Stimulated activated effector memory CD8-positive, alpha-beta T cell treated with anti-CD3 and anti-CD28 coated beads, Interleukin-12 subunit alpha, Interleukin-12 subunit beta, amount 100 ng/mL, for 72 hours (primary cell): ENCODE measurements at regions not wholly inside any gene's neighbourhood (a gene's known extent, or its start where the extent isn't known, plus 50 kb on each side); places are given as distances from the start of the nearest gene placed in this dataset.

ENCODE experiments used
- ATAC-seq: fragments of 150-1000 bp; cut with Tn5 transposase; 2 replicates; pipeline ENCODE4 v1.10.0; 2021
- DNase-seq, 2 donors: peaks; one replicate each; pipeline ENCODE4 v3.0.0; 2021 to 2022; ENCODE audit warnings: low spot score in 2 of 2
- H3K27ac Mint-ChIP-seq: one replicate; pipeline ENCODE4 v1.8.0; 2022; ENCODE audit warnings: mild to moderate bottlenecking, mixed read lengths
- H3K36me3 Mint-ChIP-seq: one replicate; pipeline ENCODE4 v1.8.0; 2022; ENCODE audit warnings: mild to moderate bottlenecking, mixed read lengths
- H3K4me1 Mint-ChIP-seq: one replicate; pipeline ENCODE4 v1.8.0; 2022; ENCODE audit warnings: mixed read lengths
- H3K4me3 Mint-ChIP-seq: one replicate; pipeline ENCODE4 v1.8.0; 2022; ENCODE audit warnings: mild to moderate bottlenecking, mixed read lengths
- H3K9me3 Mint-ChIP-seq: one replicate; pipeline ENCODE4 v1.8.0; 2022; ENCODE audit warnings: mixed read lengths

DNA sequence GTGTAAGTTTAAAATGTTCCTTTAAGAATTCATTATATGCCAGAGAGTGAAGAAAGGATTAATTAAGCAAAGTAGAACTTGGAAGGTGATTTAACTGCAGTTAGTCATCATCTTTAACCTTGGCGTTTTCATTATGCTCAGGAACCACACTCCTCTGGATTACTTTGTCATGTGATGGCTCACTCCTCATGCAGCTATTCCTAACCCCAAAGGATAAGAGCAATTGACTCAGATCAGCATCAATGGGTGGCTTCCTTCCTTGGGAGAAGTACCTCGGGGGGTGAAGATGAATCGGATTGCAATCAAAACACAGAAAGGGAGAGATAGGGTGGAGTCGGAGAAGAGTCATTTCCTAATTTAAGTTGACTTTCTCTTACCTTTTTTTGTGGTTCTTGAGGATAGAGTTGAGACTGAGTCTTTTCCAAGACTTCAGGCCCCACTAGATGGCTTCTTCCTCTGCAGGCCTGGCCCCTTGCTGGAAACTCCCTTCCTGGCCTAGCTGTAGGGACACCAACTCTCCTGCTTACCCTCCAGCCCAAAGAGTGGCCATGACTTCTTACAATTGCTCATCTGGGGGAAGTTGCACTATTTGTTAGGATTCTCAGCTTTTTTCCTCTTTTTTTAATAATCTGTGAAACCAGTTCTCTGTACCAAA, 238.6 kb upstream of the DDHD1 start:
- Mint-ChIP-seq H3K36me3 (no peaks in the 10 kb centered on the region), H3K4me1 (no peaks in the 10 kb centered on the region), H3K27ac (no peak overlapping the region), H3K9me3 (peaks cover 11% of the 10 kb centered on the region), H3K4me3 (no peak overlapping the region)
- DNase-seq: no peak
- ATAC-seq: no peak

DNA sequence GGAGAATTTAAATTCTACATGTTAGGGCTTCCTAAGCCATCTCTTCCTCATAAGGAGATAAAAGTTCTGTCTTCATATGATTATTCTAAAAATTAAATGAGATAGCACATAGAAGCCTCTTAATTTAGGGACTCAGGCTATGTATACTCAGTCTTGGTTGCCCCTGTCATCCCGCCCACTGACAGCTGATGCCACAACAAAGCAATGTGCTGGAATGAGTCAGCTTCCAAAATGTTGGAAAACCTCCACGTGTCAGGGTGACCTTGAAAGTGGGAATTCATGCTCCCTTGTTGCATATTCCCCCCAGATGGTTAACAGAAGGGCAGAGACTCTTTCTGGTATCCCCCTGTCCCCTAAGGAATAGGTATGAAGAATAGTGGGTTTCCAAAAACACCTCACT, 238.0 kb upstream of the DDHD1 start:
- H3K9me3 Mint-ChIP-seq: peaks cover 8% of the 10 kb centered on the region
- ATAC-seq: no peak
- no peak overlapping the region for H3K27ac Mint-ChIP-seq
- H3K4me3 Mint-ChIP-seq: no peak overlapping the region
- H3K4me1 Mint-ChIP-seq: no peaks in the 10 kb centered on the region
- H3K36me3 Mint-ChIP-seq: no peaks in the 10 kb centered on the region
- no peak for DNase-seq

- no peak overlapping the region for H3K27ac Mint-ChIP-seq
- no peak overlapping the region for H3K4me3 Mint-ChIP-seq
- no peaks in the 10 kb centered on the region for H3K36me3 Mint-ChIP-seq
- peaks cover 6% of the 10 kb centered on the region for H3K9me3 Mint-ChIP-seq
- DNase-seq: no peak
- no peak for ATAC-seq
- H3K4me1 Mint-ChIP-seq: no peaks in the 10 kb centered on the region
Observed at GRCh38 chr14:53390008-53390407, 236.9 kb upstream of the DDHD1 start.

DNA sequence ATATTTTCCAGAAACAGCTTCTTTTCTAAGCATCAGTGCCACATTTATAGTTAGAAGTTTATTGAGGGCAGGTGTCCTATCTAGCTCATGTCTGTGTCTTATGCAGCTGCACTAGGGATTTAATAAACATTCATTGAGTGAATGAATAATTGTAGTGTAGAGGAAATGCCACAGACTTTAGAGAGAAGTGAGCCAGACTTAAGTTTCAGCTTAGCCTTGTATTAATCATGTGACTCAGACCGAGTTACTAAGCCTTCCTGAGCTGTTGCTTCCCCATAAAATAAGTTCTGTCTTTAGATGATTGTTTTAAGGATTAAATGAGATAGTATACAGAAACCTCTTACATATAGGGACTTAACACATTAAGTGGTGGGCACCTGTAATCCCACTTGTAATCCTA, 236.1 kb upstream of the DDHD1 start:
- H3K4me1 Mint-ChIP-seq: no peaks in the 10 kb centered on the region
- H3K4me3 Mint-ChIP-seq: no peak overlapping the region
- no peak overlapping the region for H3K27ac Mint-ChIP-seq
- DNase-seq: no peak
- ATAC-seq: no peak
- H3K9me3 Mint-ChIP-seq: peaks cover 2% of the 10 kb centered on the region
- no peaks in the 10 kb centered on the region for H3K36me3 Mint-ChIP-seq

DNA sequence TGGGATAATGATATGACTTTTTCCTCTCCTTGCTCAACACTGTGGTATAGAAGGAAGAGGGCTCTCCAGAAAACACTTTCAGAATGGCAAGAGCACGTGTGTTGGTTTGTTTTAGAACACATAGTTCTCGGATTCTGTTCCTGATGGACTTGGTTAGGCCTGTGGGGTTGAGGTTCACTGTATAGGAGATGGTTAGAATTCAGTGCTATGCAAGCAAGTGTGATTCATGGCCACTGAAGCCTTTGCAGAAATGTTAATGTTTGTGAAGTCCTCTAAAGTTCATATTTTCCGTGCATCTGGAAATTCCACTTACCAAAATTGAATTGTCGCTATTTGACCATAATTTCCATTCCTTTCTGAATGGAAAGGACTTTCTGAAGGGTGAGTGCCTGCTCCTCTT, 233.2 kb upstream of the DDHD1 start:
- H3K27ac Mint-ChIP-seq: no peak overlapping the region
- no peak overlapping the region for H3K4me3 Mint-ChIP-seq
- no peak for DNase-seq
- no peaks in the 10 kb centered on the region for H3K4me1 Mint-ChIP-seq
- H3K9me3 Mint-ChIP-seq: no peaks in the 10 kb centered on the region
- H3K36me3 Mint-ChIP-seq: no peaks in the 10 kb centered on the region
- no peak for ATAC-seq

- Mint-ChIP-seq H3K27ac (no peak overlapping the region), H3K4me1 (no peaks in the 10 kb centered on the region), H3K4me3 (no peak overlapping the region), H3K9me3 (no peaks in the 10 kb centered on the region), H3K36me3 (no peaks in the 10 kb centered on the region)
- no peak for DNase-seq
- ATAC-seq: no peak
Observed at GRCh38 chr14:53384536-53384935, 231.4 kb upstream of the DDHD1 start.

GRCh38 chr14:53384073-53384472, 230.9 kb upstream of the DDHD1 start:
- H3K36me3 Mint-ChIP-seq: no peaks in the 10 kb centered on the region
- H3K27ac Mint-ChIP-seq: no peak overlapping the region
- no peaks in the 10 kb centered on the region for H3K4me1 Mint-ChIP-seq
- no peaks in the 10 kb centered on the region for H3K9me3 Mint-ChIP-seq
- DNase-seq (no peak), ATAC-seq (no peak)
- H3K4me3 Mint-ChIP-seq: no peak overlapping the region

DNA sequence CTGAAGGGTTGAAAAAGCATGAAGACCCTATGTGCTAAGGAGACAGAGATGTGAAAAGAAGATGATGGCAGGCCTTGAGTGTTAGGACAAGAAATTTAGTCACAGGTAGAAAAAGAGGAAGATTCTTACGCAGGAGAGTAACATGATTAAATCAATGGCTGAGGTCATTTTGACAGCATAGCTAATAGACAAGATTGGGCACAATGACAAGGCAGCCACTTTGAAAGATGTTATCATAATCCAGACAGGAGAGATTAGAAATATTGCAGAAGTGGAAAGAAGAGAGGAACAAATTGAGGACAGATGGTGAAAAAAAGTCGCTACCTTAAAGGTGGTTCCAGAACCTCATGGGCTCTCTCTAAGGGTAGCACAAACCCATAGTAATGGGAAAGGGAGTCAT, 228.8 kb upstream of the DDHD1 start:
- DNase-seq (no peak), ATAC-seq (no peak)
- Mint-ChIP-seq H3K27ac (no peak overlapping the region), H3K4me3 (no peak overlapping the region), H3K4me1 (no peaks in the 10 kb centered on the region), H3K9me3 (no peaks in the 10 kb centered on the region), H3K36me3 (no peaks in the 10 kb centered on the region)

DNA sequence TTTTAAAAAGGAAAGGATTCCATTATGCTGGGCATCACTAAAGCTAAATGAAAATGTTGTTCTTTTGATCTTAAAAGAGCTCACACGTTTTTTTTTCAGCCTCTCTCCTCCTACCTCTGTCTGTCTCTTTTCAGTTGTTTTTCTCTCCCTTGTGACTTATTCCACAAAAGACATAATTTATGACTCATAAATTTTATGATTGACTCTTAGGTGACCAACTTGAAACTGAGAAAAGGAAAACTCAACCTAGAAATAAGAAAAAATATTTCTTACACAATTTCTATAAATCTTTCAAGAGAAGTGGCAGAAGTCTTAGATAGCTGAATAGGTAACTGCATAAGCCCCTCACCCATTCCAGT, 227.7 kb upstream of the DDHD1 start:
- no peaks in the 10 kb centered on the region for H3K4me1 Mint-ChIP-seq
- peak; percentile 63 for ATAC-seq
- no peak overlapping the region for H3K4me3 Mint-ChIP-seq
- H3K36me3 Mint-ChIP-seq: no peaks in the 10 kb centered on the region
- H3K9me3 Mint-ChIP-seq: no peaks in the 10 kb centered on the region
- H3K27ac Mint-ChIP-seq: no peak overlapping the region
- DNase-seq: no peak

- no peaks in the 10 kb centered on the region for H3K36me3 Mint-ChIP-seq
- H3K9me3 Mint-ChIP-seq: no peaks in the 10 kb centered on the region
- H3K4me1 Mint-ChIP-seq: no peaks in the 10 kb centered on the region
- peak; percentile 57 for ATAC-seq
- no peak overlapping the region for H3K4me3 Mint-ChIP-seq
- H3K27ac Mint-ChIP-seq: no peak overlapping the region
- DNase-seq: no peak
Observed at GRCh38 chr14:53380052-53380866, 227.1 kb upstream of the DDHD1 start.

DNA sequence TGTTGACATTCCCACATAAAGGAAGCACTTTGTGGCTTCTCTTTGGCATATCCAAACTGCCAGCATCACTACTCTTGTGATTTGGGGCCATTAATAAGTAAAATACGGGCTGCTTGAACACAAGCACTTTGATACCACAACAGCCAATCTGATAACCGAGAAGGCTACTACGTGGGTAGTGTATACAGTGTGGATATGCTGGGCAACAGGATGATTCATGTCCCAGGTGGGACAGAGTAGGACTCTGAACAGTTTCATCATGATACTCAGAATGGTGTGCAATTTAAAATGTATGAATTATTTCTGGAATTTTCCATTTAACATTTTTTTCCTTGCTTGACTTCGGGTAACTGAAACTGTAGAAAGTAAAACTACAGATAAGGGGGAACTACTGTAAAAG, 225.0 kb upstream of the DDHD1 start:
- Mint-ChIP-seq H3K36me3 (no peaks in the 10 kb centered on the region), H3K4me3 (no peak overlapping the region), H3K4me1 (no peaks in the 10 kb centered on the region), H3K9me3 (no peaks in the 10 kb centered on the region), H3K27ac (no peak overlapping the region)
- ATAC-seq: no peak
- DNase-seq: no peak

GRCh38 chr14:53376064-53376463, 222.9 kb upstream of the DDHD1 start:
- Mint-ChIP-seq H3K9me3 (no peaks in the 10 kb centered on the region), H3K4me1 (no peaks in the 10 kb centered on the region), H3K27ac (no peak overlapping the region), H3K4me3 (no peak overlapping the region), H3K36me3 (no peaks in the 10 kb centered on the region)
- ATAC-seq: no peak
- no peak for DNase-seq

DNA sequence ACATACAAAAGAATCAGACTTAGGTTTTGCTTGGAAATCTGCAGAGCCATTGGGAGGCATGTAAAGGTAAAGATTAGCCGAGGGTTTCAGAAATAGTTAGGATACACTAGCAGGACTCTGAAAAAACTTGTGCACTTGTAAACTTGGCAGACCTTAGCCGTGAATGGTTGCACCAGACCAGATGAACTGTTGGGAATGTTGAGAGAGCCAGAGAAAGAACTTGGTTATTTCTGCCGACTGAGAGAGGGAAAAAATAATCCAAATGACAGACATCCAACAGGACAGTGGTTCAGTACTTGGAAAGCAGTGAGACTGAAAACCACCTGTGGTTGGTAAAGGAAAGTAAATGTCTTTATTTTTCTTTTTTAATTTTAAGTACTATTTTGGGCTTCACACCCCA, 222.5 kb upstream of the DDHD1 start:
- H3K4me3 Mint-ChIP-seq: no peak overlapping the region
- H3K4me1 Mint-ChIP-seq: no peaks in the 10 kb centered on the region
- H3K36me3 Mint-ChIP-seq: no peaks in the 10 kb centered on the region
- DNase-seq (no peak), ATAC-seq (no peak)
- H3K27ac Mint-ChIP-seq: no peak overlapping the region
- peaks cover 2% of the 10 kb centered on the region for H3K9me3 Mint-ChIP-seq

DNA sequence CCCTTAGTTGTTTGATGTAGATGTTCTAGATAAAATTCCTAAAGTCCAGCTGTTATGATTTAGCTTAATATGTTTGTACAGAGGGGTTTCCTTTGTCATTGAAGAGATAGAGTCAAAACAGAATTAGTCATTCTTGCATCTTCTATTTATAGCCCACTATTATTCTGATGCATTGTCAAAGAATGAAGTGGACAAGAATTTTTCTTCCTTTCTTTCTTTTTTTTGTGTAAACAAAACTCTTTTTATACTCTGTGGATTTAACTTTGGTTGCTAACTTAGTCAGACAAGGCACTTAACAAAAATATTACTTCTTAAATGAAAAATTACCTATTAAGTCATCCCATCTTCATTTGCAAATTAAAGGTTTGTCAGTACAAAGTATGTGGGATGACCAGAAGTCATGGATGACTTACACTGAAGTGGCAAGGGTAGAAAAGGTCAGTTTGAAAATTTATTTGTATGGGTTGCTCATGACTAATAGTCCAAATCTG, 215.6 kb upstream of the DDHD1 start:
- DNase-seq: no peak
- peak; percentile 37 for ATAC-seq
- H3K36me3 Mint-ChIP-seq: no peaks in the 10 kb centered on the region
- H3K4me3 Mint-ChIP-seq: no peak overlapping the region
- H3K4me1 Mint-ChIP-seq: no peaks in the 10 kb centered on the region
- H3K27ac Mint-ChIP-seq: no peak overlapping the region
- peaks cover 6% of the 10 kb centered on the region for H3K9me3 Mint-ChIP-seq

- no peak for ATAC-seq
- Mint-ChIP-seq H3K4me3 (no peak overlapping the region), H3K36me3 (no peaks in the 10 kb centered on the region), H3K4me1 (no peaks in the 10 kb centered on the region), H3K27ac (no peak overlapping the region), H3K9me3 (peaks cover 6% of the 10 kb centered on the region)
- DNase-seq: no peak
Observed at GRCh38 chr14:53368066-53368465, 214.9 kb upstream of the DDHD1 start.

- ATAC-seq (no peak), DNase-seq (no peak)
- peaks cover 6% of the 10 kb centered on the region for H3K9me3 Mint-ChIP-seq
- H3K27ac Mint-ChIP-seq: no peak overlapping the region
- H3K36me3 Mint-ChIP-seq: no peaks in the 10 kb centered on the region
- H3K4me1 Mint-ChIP-seq: no peaks in the 10 kb centered on the region
- H3K4me3 Mint-ChIP-seq: no peak overlapping the region
Observed at GRCh38 chr14:53367644-53368026, 214.5 kb upstream of the DDHD1 start.
